Activated CD4-positive, alpha-beta T cell treated with anti-CD3 and anti-CD28 coated beads, Interleukin-2, amount 50 U/mL, for 24 hours (primary cell): ENCODE measurements at regions not wholly inside any gene's neighbourhood (a gene's known extent, or its start where the extent isn't known, plus 50 kb on each side); places are given as distances from the start of the nearest gene placed in this dataset.
"Not testable (repeated sequence)": the region's sequence is repeated elsewhere in the genome, so short reads cannot be mapped to it uniquely, and the experiment has no call there.

Source experiments
- DNase-seq, 2 donors: peaks; one replicate each; pipeline ENCODE4 v3.0.0-alpha.2; 2020; ENCODE audit warnings: low read depth in 1 of 2, low spot score in 1 of 2

- DNase-seq: no peak
These were observed 260.8 kb downstream of the SH3BP4 start for GRCh38 chr2:235212501-235213158.

- no peak for DNase-seq
These were observed 263.4 kb downstream of the SH3BP4 start for GRCh38 chr2:235215248-235215647.

- no peak for DNase-seq
These were observed 265.1 kb downstream of the SH3BP4 start for GRCh38 chr2:235216901-235217300.

- DNase-seq: no peak
These were observed 266.0 kb downstream of the SH3BP4 start for GRCh38 chr2:235217846-235218245.

GRCh38 chr2:235218486-235218907 lies 266.7 kb downstream of the SH3BP4 start:
- no peak for DNase-seq

- no peak for DNase-seq
These were observed 267.2 kb downstream of the SH3BP4 start for GRCh38 chr2:235219048-235219447.

- DNase-seq: no peak
These were observed 268.5 kb downstream of the SH3BP4 start for GRCh38 chr2:235220331-235220730.

GRCh38 chr2:235223011-235223410 lies 270.8 kb upstream of the AGAP1 start:
- DNase-seq: no peak

- no peak for DNase-seq
These were observed 269.4 kb upstream of the AGAP1 start for GRCh38 chr2:235224410-235224809.

GRCh38 chr2:235225261-235225660 lies 268.6 kb upstream of the AGAP1 start:
- no peak for DNase-seq

- no peak for DNase-seq
These were observed 266.3 kb upstream of the AGAP1 start for GRCh38 chr2:235227590-235227989.

GRCh38 chr2:235228422-235228821 lies 265.4 kb upstream of the AGAP1 start:
- DNase-seq: not testable (repeated sequence)

GRCh38 chr2:235229236-235229635 lies 264.6 kb upstream of the AGAP1 start:
- no peak for DNase-seq

GRCh38 chr2:235230821-235231601 lies 262.8 kb upstream of the AGAP1 start:
- DNase-seq: no peak

- DNase-seq: no peak
These were observed 261.1 kb upstream of the AGAP1 start for GRCh38 chr2:235232449-235233433.

GRCh38 chr2:235234736-235235135 lies 259.1 kb upstream of the AGAP1 start:
- no peak for DNase-seq

GRCh38 chr2:235235977-235236767 lies 257.7 kb upstream of the AGAP1 start:
- DNase-seq: no peak

GRCh38 chr2:235238537-235238936 lies 255.3 kb upstream of the AGAP1 start:
- no peak for DNase-seq

GRCh38 chr2:235240574-235240973 lies 253.3 kb upstream of the AGAP1 start:
- no peak for DNase-seq
